A172 (cell line): ENCODE measurements at regions not wholly inside any gene's neighbourhood (a gene's known extent, or its start where the extent isn't known, plus 50 kb on each side); places are given as distances from the start of the nearest gene placed in this dataset.

Experiments
- DNase-seq: peaks from one replicate; pipeline ENCODE4 v3.0.0-alpha.2; 2015; ENCODE audit warnings: low spot score

- DNase-seq = no peak
Measured at GRCh38 chr22:48091060-48091650, 1328.7 kb downstream of the TBC1D22A start.

- no peak for DNase-seq
Measured at GRCh38 chr22:48090332-48090672, 1327.9 kb downstream of the TBC1D22A start.

- peak; percentile 79 for DNase-seq
Measured at GRCh38 chr22:48089601-48090331, 1327.3 kb downstream of the TBC1D22A start.

- DNase-seq = no peak
Measured at GRCh38 chr22:48088926-48089536, 1326.6 kb downstream of the TBC1D22A start.

GRCh38 chr22:48088251-48088650, 1325.8 kb downstream of the TBC1D22A start:
- DNase-seq = no peak

- DNase-seq = no peak
Measured at GRCh38 chr22:48085901-48086645, 1323.6 kb downstream of the TBC1D22A start.

- no peak for DNase-seq
Measured at GRCh38 chr22:48084729-48085050, 1322.2 kb downstream of the TBC1D22A start.

GRCh38 chr22:48084041-48084728, 1321.7 kb downstream of the TBC1D22A start:
- no peak for DNase-seq

GRCh38 chr22:48083502-48083901, 1321.1 kb downstream of the TBC1D22A start:
- no peak for DNase-seq

GRCh38 chr22:48082284-48082683, 1319.8 kb downstream of the TBC1D22A start:
- no peak for DNase-seq

GRCh38 chr22:48081281-48081680, 1318.8 kb downstream of the TBC1D22A start:
- no peak for DNase-seq

- DNase-seq = no peak
Measured at GRCh38 chr22:48080316-48081165, 1318.1 kb downstream of the TBC1D22A start.

GRCh38 chr22:48079505-48080290, 1317.2 kb downstream of the TBC1D22A start:
- no peak for DNase-seq

GRCh38 chr22:48078825-48079224, 1316.4 kb downstream of the TBC1D22A start:
- DNase-seq = no peak

GRCh38 chr22:48077699-48078098, 1315.2 kb downstream of the TBC1D22A start:
- DNase-seq = no peak

- no peak for DNase-seq
Measured at GRCh38 chr22:48076008-48076407, 1313.6 kb downstream of the TBC1D22A start.

- DNase-seq = no peak
Measured at GRCh38 chr22:48075604-48076003, 1313.2 kb downstream of the TBC1D22A start.

- DNase-seq = no peak
Measured at GRCh38 chr22:48072777-48073176, 1310.3 kb downstream of the TBC1D22A start.

GRCh38 chr22:48071828-48072227, 1309.4 kb downstream of the TBC1D22A start:
- no peak for DNase-seq

- DNase-seq = no peak
Measured at GRCh38 chr22:48071305-48071704, 1308.9 kb downstream of the TBC1D22A start.
